ENCODE measurements at regions not wholly inside any gene's neighbourhood (a gene's known extent, or its start where the extent isn't known, plus 50 kb on each side); places are given as distances from the start of the nearest gene placed in this dataset.

GRCh38 chr4:19399001-19399400 is 852.7 kb upstream of the SLIT2 start:
- Mint-ChIP-seq H3K27me3 (ENCODE audit: low read depth) (no peaks in the 10 kb centered on the region), H3K4me1 (no peaks in the 10 kb centered on the region), H3K27ac (ENCODE audit: unreplicated experiment) (no peak overlapping the region), H3K9me3 (peaks cover 4% of the 10 kb centered on the region), H3K4me3 (no peak overlapping the region), H3K36me3 (ENCODE audit: low read depth) (no peaks in the 10 kb centered on the region)
- TF ChIP-seq CTCF (conservative IDR thresholded peaks at IDR 0.05) = no peak
- DNase-seq (ENCODE audit: low read depth, low spot score) = no peak

GRCh38 chr4:19386786-19387185 is 864.9 kb upstream of the SLIT2 start:
- no peaks in the 10 kb centered on the region for H3K27me3 Mint-ChIP-seq (ENCODE audit: low read depth)
- no peaks in the 10 kb centered on the region for H3K4me1 Mint-ChIP-seq
- H3K4me3 Mint-ChIP-seq = no peak overlapping the region
- no peak for TF ChIP-seq CTCF (conservative IDR thresholded peaks at IDR 0.05)
- DNase-seq (ENCODE audit: low read depth, low spot score) = no peak
- peaks cover 2% of the 10 kb centered on the region for H3K36me3 Mint-ChIP-seq (ENCODE audit: low read depth)
- no peak overlapping the region for H3K27ac Mint-ChIP-seq (ENCODE audit: unreplicated experiment)
- H3K9me3 Mint-ChIP-seq = peaks cover 2% of the 10 kb centered on the region

- Mint-ChIP-seq H3K9me3 (no peaks in the 10 kb centered on the region), H3K36me3 (ENCODE audit: low read depth) (no peaks in the 10 kb centered on the region)
These were observed 868.5 kb upstream of the SLIT2 start for GRCh38 chr4:19382993-19383756.

GRCh38 chr4:19381068-19381467 is 870.6 kb upstream of the SLIT2 start:
- Mint-ChIP-seq H3K27ac (ENCODE audit: unreplicated experiment) (no peak overlapping the region), H3K4me3 (no peak overlapping the region), H3K9me3 (no peaks in the 10 kb centered on the region), H3K36me3 (ENCODE audit: low read depth) (no peaks in the 10 kb centered on the region), H3K27me3 (ENCODE audit: low read depth) (no peaks in the 10 kb centered on the region), H3K4me1 (peaks cover 2% of the 10 kb centered on the region)
- no peak for TF ChIP-seq CTCF (conservative IDR thresholded peaks at IDR 0.05)
- no peak for DNase-seq (ENCODE audit: low read depth, low spot score)

More at GRCh38 chr4:19382993-19383756, 868.5 kb upstream of the SLIT2 start:
- no peak for TF ChIP-seq CTCF (conservative IDR thresholded peaks at IDR 0.05)
- DNase-seq (ENCODE audit: low read depth, low spot score) = no peak
- Mint-ChIP-seq H3K27me3 (ENCODE audit: low read depth) (no peaks in the 10 kb centered on the region), H3K27ac (ENCODE audit: unreplicated experiment) (no peak overlapping the region), H3K4me3 (no peak overlapping the region), H3K4me1 (no peaks in the 10 kb centered on the region)

GRCh38 chr4:19380600-19380999 is 871.1 kb upstream of the SLIT2 start:
- Mint-ChIP-seq H3K4me1 (peaks cover 7% of the 10 kb centered on the region), H3K27ac (ENCODE audit: unreplicated experiment) (no peak overlapping the region), H3K4me3 (no peak overlapping the region), H3K27me3 (ENCODE audit: low read depth) (no peaks in the 10 kb centered on the region), H3K36me3 (ENCODE audit: low read depth) (no peaks in the 10 kb centered on the region), H3K9me3 (no peaks in the 10 kb centered on the region)
- TF ChIP-seq CTCF (conservative IDR thresholded peaks at IDR 0.05) = no peak
- DNase-seq (ENCODE audit: low read depth, low spot score) = no peak
